ENCODE measurements at regions not wholly inside any gene's neighbourhood (a gene's known extent, or its start where the extent isn't known, plus 50 kb on each side); places are given as distances from the start of the nearest gene placed in this dataset.

GRCh38 chr4:3832536-3833220 lies 66.5 kb downstream of the ADRA2C start (continued):
- TF ChIP-seq PATZ1 (CRISPR knock-in tag; IDR thresholded peaks at IDR 0.05; ENCODE audit: borderline replicate concordance) (no peak), CREB5 (CRISPR knock-in tag; IDR thresholded peaks at IDR 0.05; ENCODE audit: low read depth) (no peak), ISL1 (CRISPR knock-in tag; IDR thresholded peaks at IDR 0.05) (no peak)

- no peak for ATAC-seq
- no peak for TF ChIP-seq CSRNP3 (CRISPR knock-in tag; IDR thresholded peaks at IDR 0.05)
- TF ChIP-seq TCF4 (CRISPR knock-in tag; IDR thresholded peaks at IDR 0.05; ENCODE audit: borderline replicate concordance), result no peak
- no peak for TF ChIP-seq PPARA (CRISPR knock-in tag; IDR thresholded peaks at IDR 0.05; ENCODE audit: borderline replicate concordance)
- TF ChIP-seq SNAI2 (CRISPR knock-in tag; IDR thresholded peaks at IDR 0.05), result no peak
- no peak for TF ChIP-seq ZNF565 (CRISPR knock-in tag; conservative IDR thresholded peaks at IDR 0.05; ENCODE audit: low read depth)
- no peak for TF ChIP-seq CSDC2 (CRISPR knock-in tag; IDR thresholded peaks at IDR 0.05)
- TF ChIP-seq TOX (CRISPR knock-in tag; IDR thresholded peaks at IDR 0.05; ENCODE audit: borderline replicate concordance), result no peak
- TF ChIP-seq ZNF8 (CRISPR knock-in tag; IDR thresholded peaks at IDR 0.05), result no peak
- TF ChIP-seq ZFP30 (CRISPR knock-in tag; IDR thresholded peaks at IDR 0.05), result no peak
- TF ChIP-seq BACH2 (CRISPR knock-in tag; IDR thresholded peaks at IDR 0.05; ENCODE audit: borderline replicate concordance), result no peak
- no peak for TF ChIP-seq POU6F1 (CRISPR knock-in tag; IDR thresholded peaks at IDR 0.05; ENCODE audit: borderline replicate concordance, low read depth)
- no peak for TF ChIP-seq OSR1 (CRISPR knock-in tag; IDR thresholded peaks at IDR 0.05)
- TF ChIP-seq PATZ1 (CRISPR knock-in tag; IDR thresholded peaks at IDR 0.05; ENCODE audit: borderline replicate concordance), result no peak
- TF ChIP-seq GLIS3 (CRISPR knock-in tag; IDR thresholded peaks at IDR 0.05), result no peak
These were observed 67.3 kb downstream of the ADRA2C start for GRCh38 chr4:3833326-3833989.

GRCh38 chr4:3834186-3834662 lies 68.0 kb downstream of the ADRA2C start:
- no peak for TF ChIP-seq TCF4 (CRISPR knock-in tag; IDR thresholded peaks at IDR 0.05; ENCODE audit: borderline replicate concordance)
- no peak for TF ChIP-seq PPARA (CRISPR knock-in tag; IDR thresholded peaks at IDR 0.05; ENCODE audit: borderline replicate concordance)
- TF ChIP-seq BACH2 (CRISPR knock-in tag; IDR thresholded peaks at IDR 0.05; ENCODE audit: borderline replicate concordance), result no peak
- no peak for TF ChIP-seq ISL1 (CRISPR knock-in tag; IDR thresholded peaks at IDR 0.05)
- TF ChIP-seq CSDC2 (CRISPR knock-in tag; IDR thresholded peaks at IDR 0.05), result no peak
- no peak for TF ChIP-seq PATZ1 (CRISPR knock-in tag; IDR thresholded peaks at IDR 0.05; ENCODE audit: borderline replicate concordance)
- no peak for TF ChIP-seq ZNF565 (CRISPR knock-in tag; conservative IDR thresholded peaks at IDR 0.05; ENCODE audit: low read depth)
- no peak for TF ChIP-seq RARB (CRISPR knock-in tag; IDR thresholded peaks at IDR 0.05)
- no peak for TF ChIP-seq ZFP30 (CRISPR knock-in tag; IDR thresholded peaks at IDR 0.05)
- no peak for TF ChIP-seq ARNTL (CRISPR knock-in tag; IDR thresholded peaks at IDR 0.05; ENCODE audit: borderline replicate concordance, low read depth)
- TF ChIP-seq ESRRG (CRISPR knock-in tag; IDR thresholded peaks at IDR 0.05), result no peak
- ATAC-seq, result no peak
